OCI-M1 (cell line): ENCODE measurements at regions not wholly inside any gene's neighbourhood (a gene's known extent, or its start where the extent isn't known, plus 50 kb on each side); places are given as distances from the start of the nearest gene placed in this dataset.
A peak's percentile ranks its signal among the peaks of the same experiment; 100 is the strongest.

ENCODE experiments used
- DNase-seq: peaks from one replicate; lab custom pipeline; 2025; lab: John Stamatoyannopoulos, UW

DNA sequence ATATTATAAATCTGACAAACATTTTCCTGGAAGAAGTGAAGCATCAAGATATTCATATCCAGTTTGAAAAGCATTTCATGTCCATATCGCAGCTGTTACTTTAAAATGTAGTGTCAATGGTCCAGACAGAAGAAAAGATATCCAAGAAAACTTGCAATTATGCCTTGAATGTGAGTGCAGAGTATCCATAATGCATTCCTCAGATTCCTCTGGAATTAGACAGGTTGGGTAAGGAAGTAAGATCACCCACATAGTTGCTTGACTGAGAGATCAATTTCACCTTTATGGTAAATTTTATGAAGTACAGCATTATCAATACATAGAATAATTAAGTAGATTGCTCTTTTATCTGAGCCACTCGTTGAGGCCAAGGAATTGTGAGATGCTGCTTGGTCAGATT lies 327.0 kb upstream of the SLITRK5 start:
- no peak for DNase-seq

DNA sequence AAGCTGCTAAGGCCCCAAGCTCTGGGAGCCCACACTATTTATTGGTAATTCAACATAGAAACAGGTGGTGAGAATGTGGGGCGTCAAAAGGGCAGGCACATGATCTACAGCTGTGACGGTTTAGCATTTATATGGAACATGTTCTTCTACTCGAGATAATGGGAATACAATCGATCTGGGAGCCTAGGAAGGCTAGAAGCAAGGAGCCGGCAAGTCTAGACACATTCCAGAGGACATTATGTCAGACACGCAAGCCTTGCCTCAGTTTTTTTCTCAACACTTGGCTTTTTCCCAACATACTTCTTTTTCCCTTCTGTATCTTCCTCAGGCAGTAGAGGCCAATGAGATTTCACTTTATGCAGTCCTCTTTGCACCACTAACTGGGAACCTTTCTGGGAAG lies 315.7 kb upstream of the SLITRK5 start:
- no peak for DNase-seq

DNA sequence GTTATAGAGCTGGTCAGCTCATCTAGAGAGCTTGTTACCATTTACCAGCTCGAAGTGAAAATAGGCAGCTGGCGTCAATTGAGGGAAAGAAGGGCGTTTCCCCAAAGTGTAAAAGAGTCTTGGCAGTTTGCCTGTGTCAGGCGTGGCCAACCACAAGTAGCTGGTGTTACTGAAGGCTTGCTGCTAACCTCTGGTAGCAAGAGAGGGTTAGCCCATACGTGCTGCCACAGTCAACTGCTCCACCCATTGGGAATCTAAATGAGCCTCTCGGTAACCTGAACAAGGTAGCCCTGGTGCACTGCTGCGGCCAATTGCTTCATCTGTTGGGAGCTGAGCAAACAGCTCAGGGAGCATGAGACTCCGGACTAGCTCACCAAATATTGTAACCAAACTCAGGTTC lies 314.9 kb upstream of the SLITRK5 start:
- peak; percentile 91 for DNase-seq

DNA sequence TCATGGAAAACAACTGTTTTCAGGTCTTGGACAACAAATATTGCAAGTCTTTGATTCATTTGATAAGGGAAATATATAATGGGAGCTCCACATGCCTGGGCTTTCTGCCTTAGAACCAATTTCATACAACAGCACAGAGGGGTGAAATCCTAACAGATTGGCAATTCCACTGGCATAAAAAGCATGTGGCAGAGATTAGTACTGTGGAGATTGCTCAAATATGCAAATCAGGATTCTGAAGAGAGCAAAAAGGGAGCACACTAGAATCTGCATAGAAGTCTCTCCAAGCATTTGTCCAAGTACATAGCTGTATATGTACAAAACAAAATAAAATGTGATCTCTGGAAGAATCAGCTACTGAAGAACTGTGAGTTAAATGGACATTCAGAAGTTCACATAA lies 312.9 kb upstream of the SLITRK5 start:
- DNase-seq = no peak

DNA sequence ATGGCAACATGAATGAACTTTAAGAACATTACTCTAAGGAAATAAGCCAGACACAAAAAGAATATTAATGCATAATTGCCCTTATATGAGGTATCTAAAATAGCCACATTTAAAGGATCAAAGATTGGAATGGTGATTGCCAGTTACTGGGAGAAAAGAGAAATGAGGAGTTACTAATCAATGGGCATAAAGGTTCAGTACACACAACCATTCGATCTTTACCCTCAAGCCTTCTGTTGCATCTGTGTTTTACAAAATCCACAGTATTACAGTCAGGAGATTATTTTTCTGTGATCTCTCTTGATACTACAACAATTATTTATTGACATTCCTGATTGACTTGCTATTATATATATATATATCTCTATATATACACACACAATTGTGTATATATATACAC lies 310.0 kb upstream of the SLITRK5 start:
- no peak for DNase-seq

DNA sequence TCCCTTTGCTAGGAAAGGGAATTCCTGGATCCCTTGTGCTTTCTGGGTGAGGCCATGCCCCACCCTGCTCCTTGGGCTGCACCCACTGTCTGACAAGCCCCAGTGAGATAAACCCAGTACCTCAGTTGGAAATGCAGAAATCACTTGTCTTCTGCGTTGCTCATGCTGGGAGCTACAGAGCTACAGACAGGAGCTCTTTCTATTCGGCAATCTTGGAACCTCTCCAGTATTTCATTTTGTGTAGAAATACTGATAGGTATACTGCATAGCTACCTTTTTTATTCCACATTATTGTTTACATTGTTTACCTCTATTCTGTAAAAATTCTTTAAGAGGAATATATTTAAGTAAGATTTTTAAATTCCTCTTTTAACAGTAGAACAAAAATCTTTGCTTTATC lies 302.5 kb upstream of the SLITRK5 start:
- no peak for DNase-seq

DNA sequence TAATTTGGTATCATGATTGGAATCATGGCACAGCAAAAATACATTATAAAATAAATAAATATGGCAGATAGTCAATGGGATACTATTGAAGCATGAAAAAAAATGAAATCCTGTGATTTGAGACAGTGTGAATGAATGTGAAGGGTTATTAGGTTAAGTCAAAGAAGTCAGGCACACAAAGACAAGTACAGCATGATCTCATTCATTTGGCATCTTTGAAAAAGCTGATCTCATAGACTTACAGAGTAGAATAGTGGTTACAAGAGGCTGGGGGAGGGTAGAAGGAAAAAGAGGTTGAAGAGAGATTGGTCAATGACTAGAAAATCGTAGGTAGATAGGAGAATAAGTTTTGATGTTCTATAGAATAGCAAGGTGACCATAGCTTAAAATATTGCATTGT lies 295.1 kb upstream of the SLITRK5 start:
- DNase-seq = no peak

DNA sequence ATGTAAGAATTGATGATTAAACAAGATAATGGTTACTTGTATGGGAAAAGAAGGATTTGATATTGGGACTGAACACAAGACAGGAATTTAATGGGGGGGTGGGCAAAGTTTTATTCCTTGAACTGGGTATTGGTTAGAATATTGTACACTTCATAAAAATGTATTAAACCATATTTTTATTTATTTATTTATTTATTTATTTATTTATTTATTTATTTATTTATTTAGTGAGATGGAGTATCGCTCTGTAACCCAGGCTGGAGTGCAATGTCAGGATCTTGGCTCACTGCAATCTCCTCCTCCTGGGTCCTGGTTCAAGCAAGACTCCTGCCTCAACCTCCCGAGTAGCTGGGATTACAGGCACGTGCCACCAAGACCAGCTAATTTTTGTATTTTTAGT lies 287.1 kb upstream of the SLITRK5 start:
- DNase-seq = no peak

DNA sequence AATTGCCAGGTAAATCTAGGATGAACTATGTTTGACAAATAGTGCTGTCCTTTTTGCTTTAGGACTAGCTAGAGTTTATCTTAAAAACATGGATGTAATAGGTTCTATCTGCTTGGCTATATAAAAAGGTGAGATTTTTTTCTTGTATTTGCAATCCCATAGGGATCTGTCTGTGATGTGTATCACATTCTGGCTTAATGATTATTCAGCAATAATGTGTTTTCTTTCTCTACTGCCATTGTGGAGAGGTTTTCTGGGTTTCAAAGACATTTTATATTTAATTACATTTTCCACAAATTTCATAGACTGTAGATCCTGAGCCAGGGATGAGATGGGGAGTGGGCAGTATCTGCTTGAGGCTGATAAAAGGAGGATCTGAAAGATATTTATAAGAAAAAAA lies 277.8 kb upstream of the SLITRK5 start:
- no peak for DNase-seq

DNA sequence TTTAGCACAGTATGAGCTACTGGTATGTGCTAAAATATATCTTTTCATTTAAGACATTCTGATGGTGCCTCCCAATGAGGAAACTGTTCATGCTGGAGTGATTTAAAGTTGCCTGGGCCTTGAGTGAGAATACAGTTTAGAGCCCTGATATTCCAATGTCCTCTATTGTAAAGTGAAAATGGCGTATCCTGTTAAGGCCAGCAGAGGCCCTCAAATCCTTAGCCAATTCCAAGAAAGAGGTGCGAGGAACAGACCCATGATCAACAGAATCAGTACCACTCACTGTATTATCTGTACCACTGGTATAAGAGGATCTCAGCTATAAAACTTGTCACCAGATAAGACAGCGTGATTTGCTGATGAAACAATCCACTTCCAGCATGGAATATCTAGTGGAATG lies 273.1 kb upstream of the SLITRK5 start:
- no peak for DNase-seq

DNA sequence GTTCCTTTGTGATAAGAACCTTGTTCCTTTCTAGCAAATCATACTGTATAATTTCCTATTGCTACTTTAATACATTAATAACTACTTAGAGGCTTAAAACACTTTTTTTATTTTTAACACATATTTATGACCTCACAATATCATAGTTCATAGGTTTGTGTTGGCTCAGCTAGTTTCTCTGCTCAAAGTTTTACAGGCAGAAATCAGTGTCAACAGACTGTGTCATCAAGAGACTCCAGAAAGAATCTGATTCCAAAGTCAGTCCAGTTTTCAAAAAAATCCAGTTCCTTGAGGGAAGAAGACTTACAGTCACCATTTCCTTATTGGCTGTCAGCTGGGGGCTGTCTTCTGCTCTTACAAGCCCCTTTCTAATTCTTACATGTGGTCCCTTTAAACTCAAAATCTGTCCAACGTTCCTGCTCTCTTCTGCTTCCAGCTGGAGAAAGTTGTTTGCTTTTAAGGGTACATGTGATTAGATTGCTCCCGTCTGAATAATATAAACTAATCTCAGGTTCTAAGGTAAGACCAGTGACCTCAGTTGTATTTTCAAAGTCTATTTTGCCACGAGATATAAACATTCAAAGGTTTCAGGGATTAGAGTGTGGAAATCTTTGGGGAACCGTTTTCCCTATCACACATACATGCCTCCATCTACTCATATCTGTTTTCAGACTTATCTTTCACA lies 267.3 kb upstream of the SLITRK5 start:
- DNase-seq = no peak

DNA sequence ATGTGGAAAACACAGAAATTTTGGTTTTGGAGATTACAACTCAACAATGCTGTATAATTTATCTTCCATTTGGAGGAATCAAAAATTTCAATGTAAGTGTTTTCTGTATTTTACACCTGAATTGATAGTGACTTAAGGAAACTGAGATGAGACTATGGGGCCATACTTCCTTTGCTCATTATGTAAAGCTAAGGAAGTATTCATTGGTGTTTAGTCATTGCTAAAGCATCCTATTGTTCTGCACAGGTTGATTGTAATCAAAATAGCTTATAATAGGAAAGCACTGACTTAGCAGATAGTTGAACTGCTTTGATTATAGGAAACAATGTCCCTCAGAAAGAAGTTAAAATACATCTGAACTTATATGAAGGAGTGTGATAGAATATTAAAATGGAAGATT lies 244.4 kb upstream of the SLITRK5 start:
- DNase-seq = no peak

DNA sequence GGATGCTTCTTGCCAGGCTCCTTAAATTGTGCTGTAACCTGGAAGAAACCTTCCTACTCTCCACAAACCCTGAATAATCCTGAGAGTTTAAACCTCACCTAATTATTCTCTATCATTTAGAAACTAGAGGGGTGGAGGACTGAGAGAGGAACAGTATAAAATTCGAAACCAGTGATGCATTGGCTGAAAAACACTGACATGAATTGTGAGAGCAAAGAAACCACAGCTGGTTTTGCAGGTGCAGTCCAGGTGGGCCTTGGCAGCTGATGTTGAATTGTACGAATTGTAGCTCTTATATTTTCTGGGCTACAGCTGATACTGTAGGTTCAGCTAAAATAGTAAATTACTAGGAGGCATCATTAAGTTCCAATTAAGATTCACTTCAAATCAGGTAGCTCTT lies 227.0 kb upstream of the SLITRK5 start:
- DNase-seq = no peak

DNA sequence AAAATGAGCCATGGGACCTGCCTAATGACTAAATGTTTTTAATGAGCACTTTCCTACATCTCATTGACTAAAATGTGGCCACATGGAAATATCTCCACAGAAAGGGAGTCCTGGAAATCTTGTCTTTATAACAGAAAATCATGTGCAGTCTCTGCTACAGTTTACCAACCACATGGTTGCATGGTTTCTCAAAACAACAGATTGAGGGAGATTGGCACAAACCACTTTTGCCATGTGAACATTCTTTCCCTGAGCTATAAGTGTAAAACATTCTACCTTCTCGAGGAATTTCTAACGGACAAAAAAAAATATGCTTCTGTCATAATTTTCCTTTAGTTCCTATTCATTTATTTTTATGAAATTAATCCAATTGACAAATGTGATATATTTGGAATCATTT lies 218.9 kb upstream of the SLITRK5 start:
- DNase-seq = no peak

DNA sequence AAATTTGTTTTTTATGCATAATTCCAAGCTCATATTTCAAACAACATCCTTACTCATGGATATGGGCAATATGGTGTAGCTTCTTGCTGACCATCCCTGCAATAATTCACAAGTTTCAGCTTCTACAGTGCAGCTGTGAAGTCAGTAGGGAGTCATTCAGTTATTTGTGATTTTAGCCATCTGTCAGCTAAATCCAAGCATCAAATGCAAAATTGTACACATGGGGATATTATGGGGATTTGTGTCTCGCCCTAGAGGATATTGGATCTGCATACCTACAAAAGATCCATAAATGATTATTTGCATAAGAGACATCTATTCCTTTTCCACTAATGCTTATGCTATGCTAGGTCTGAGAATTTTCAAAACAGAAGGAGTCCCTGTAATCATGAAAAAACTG lies 217.9 kb upstream of the SLITRK5 start:
- DNase-seq = no peak

DNA sequence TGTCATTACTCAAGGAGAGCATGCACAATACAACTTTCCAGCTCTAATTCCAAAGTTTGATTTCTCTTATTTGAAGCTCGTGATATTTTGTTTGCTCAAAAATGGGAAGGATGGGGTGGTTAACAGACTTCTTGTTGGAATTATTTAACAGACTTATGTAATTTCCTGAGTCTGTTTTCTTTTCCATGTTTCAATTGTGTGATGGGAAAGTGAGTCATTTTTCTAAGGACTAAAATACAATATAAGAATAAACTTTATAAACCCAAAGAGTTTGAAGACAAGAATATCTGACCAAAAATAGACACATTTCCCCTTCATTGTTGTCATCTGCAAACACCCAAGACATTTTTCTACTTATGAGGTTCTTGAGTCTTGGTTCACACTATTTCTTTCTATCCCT lies 211.8 kb upstream of the SLITRK5 start:
- DNase-seq = no peak

DNA sequence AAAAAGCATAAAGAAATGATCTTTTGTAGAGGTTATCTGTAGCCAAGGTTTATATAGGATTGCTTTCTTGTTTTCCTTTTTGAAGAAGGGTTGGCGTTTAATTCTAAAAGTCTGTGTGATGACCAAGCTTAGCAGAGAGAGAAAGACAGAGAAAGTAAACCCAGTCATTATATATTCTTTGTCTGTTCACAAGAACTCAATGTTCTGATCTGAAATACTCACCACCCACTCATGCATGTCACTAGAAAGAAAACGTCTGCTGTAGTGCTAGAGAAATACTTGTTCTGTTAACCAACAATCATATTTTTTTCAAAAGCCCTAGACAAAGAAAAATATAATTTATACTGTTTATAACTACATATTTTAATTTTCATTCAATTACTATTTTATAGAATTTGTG lies 173.7 kb upstream of the SLITRK5 start:
- DNase-seq = no peak

DNA sequence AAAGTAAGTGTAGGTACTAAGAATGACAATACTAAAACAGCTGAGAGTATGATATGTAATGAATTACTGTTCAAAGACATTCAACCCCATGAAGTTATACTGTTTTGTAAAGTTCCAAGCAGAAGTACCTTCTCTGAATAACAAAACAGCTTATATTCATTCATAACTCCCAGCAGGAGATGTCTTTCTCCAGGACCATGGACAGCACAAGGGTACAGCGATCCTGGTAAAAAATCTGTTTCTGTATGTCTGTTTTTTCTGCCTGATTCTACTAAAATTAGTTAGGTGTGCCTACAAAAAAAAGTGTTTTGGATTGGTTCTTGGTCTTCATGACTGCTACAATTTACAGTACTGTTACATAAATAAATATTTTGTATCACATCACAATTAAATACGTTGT lies 172.5 kb upstream of the SLITRK5 start:
- peak; percentile 53 for DNase-seq

DNA sequence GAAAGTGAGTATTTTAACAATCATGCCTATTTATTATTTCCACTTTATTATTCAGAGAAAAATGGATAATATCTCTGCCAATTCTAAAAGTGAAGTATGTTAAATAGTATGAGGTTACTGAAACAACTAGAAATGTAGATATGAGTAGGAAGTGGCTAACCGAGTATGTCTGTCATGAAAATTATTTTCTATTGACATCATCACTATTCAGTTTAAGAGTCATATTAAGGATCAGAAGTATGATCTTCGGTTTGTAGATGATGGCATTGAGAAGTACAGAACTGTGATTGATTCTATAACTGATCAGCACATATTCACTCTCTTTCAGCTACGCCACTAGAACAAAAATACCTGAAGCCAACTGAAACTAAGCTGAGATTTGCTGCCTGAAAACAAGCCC lies 146.4 kb upstream of the SLITRK5 start:
- DNase-seq = no peak

DNA sequence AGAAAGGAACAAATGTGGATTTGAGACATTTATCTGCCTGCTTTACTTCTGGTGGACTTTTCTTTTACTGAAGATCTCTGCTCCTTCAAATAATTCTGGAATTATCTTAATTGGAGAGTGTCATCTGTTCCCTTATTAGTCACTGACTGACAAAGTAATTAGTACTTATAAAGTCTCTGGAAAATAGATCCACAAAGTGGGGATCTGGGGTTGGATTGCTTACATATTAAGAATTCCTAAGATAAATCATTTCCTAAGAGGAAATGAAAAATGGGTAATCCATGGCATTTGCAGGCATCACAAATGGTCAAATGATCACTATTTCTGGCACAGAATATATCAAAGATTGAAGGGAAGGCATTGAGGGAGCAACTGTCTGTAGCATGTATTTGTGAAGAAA lies 137.4 kb upstream of the SLITRK5 start:
- no peak for DNase-seq

DNA sequence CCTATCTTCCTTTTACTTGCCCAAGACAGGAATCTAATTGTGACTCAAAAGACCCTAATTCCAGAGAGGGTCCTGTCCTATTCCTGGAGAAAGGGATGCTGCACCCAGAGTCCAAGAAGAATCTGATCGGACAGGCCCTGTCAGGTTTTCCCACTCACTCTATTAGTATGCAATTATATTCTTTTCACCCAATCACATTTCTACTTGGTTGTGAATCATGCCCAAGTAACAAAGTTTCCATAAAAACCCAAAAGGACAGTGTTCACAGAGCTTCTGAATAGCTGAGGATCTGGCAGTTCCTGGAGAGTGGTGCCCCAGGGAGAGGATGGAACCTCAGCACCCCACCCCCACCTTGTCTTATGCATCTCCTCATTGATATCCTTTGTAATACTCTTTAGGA lies 135.3 kb upstream of the SLITRK5 start:
- DNase-seq = no peak

DNA sequence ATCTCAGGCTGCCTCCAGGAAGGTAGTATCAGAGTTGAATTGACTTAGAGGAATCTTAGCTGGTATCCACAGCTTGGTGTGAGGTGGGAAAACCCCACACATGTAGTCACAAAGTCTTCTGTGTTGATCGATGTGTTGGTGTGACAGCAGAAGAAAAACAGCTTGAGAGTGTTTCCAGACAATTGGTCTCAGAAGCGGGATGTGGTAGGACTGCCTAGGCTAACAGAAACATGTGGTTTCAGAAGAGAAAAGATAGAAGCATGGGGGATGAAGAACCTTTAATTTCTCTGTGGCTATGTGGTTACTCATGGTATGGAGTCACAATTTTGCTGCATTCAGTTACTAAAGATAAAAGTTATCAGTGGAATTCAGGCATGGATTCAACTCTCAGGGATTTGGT lies 134.7 kb upstream of the SLITRK5 start:
- DNase-seq = peak; percentile 95

DNA sequence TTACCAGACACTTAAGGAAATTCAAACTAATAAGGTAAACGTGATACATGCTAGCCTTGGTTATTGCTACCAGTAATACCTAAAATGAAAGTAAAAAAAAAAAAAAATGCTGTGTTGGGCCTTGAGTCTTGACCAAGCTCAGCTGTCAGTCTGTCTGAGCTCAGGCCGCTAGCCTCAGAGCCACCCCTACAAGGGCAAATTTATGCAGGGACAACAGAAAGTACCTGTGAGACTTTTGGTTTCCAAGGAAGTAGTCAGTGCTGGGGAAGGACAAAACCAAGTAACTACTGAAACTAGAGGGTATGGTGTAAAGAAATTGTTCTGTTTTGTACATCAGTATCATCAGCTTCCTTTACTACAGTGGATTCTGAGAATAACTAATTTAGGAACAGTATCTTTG lies 134.3 kb upstream of the SLITRK5 start:
- DNase-seq = no peak

DNA sequence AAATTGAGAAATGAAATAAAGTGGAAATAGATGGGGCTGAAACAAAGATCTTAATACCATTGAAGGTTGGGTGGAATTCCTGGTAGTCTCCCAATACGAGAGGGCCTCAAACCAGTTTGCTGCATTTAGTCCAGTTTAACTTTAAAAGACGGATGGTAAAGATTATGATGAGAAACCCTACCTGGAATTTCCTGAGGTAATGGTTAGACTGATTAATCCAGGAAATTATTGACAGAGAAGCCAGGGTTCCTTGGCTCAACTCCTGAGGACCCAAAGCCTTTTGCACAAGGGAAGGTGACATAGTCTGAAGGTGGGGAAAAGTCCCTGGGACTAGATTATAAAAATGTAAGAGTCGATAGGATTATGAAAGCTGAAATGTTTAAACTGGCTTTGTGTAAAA lies 133.2 kb upstream of the SLITRK5 start:
- DNase-seq = no peak
